IPS-NIHi11 (cell line): ENCODE measurements at regions not wholly inside any gene's neighbourhood (a gene's known extent, or its start where the extent isn't known, plus 50 kb on each side); places are given as distances from the start of the nearest gene placed in this dataset.

Source experiments
- DNase-seq: peaks from one replicate; pipeline ENCODE4 v3.0.0; 2012; ENCODE audit warnings: mixed read lengths, low spot score

DNA sequence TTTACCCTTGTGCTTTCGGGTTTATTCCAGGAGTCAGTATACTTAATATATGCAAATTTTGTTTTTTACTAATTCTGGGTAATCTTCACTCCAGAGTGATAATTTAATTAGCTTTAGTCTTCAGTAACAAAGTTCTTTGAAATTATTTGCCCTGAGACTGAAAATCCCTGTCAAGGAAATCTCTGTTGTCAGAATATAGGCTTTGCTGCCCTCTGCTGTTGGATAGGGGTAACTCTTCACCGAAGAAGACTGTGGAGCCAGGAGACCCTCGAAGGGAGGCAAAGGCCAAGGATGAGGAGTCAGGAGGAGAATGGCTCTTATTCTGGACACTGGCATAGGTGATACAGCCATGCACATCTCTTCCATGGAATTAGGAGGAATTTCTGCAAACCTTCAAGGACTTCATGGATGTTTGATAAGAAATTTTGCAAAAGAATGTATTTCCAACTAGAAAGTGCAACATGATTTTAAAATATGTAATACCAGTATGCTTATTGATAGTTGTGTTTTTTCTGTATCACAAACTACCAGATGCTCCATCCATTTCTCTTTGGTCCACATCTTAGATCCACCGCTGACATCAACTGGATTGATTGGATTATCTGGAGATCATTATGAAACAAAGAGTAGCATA, 182.3 kb downstream of the RDH14 start:
- DNase-seq, result peak; percentile 60

DNA sequence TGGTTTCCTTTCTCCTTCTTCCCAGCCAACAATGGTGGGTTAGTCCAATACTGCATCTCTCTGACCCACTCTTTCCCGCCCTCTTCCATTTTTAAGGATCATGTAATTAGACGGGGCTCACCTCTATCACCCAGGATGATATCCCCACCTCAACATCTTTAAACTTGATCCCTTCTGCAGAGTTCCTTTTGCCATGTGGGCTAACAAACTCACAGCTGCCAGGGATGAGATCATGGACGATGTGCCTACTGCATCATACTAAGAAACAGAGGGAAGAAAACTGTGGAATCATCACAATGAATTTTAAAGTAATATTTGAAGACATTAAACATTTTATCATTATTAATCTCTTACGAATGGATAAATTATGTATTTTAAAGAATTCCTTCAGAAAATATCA, 183.5 kb downstream of the RDH14 start:
- DNase-seq, result no peak

DNA sequence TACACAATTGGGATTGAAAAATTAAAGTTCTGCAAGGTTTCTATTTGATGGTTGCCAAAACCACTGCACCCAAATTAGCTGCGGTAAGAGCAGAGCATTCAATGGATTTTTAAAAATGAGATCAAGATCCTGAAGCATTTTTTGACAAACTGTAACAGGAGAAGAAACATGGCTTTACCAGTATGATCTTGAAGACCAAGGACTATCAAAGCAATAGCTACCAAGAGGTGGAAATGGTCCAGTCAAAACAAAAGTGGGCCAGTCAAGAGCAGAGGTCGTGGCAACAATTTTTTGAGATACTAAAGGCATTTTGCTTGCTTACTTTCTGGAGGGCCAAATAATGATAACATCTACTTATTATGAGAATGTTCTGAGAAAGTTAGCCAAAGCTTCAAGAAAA, 186.8 kb downstream of the RDH14 start:
- DNase-seq, result no peak

DNA sequence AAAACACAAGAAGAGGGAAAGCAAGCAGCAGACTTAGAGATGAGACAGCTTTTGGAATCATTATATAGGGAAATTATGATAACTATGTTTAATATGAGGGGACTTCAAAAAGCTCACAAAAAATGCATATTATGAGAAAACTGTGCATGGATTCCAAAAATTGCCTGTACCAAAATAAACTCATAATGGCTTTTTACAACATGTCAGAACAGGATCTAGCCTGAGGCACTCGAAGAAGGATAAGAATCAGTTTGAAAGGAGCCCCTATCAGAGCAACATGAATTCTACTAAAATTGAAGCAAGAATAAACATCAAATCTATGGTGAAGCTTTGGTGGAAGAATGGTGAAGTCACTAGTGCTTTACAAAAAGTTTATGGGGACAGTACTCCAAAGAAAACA, 187.4 kb downstream of the RDH14 start:
- DNase-seq, result no peak

DNA sequence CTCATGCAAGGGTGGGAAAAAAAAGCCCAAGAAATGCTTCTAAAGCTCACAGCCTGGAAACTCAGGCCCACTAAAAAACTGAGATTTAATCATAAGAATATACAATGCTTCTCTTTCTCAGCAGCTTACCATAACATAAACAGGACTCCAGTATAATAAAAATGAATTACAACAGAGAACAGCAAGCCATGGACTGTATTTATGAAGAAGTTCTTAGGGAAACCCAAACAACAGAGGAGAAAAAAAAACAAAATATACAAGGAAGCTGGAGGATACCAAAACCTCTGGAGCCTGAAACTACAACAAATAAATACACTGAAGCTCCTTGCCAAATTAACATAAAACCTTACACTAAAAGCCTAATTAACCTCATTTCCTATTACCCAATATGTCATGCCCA, 187.8 kb downstream of the RDH14 start:
- no peak for DNase-seq

DNA sequence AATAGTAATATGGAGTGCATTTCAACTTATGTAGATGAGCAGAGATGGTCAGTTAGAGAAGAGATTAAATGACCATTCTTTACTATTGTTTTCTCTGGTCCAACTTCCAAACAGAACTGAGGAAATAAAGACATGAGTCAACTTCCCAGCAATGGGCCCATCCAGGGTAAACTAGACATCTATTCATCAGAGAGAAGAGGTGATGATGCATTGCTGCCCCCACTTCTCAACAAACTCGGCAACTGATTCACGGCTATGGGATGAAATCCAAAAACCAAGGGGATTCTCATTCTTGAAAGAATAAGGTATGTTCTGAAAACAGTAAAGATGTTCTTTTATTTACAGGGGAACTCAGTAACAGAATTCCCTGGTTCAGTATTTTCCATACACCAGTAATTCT, 190.7 kb downstream of the RDH14 start:
- no peak for DNase-seq

DNA sequence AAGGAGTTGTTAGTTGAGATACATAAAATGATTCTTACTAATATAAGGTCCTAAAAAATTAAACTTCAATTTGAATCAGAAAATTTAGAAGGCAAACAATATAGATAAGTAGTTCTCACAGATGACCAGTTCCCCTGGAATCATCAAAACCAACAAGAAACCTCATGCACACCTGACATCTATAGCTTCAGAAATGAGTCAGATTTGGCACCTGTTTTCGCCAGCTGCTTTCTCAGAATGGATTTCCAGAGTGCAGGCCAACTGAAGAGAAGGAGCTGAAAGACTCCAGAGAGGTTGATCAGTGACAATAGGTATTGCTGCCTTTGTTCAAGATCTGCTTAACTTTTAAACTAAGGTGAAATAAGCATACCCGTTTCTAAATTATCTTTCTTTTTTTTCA, 192.4 kb downstream of the RDH14 start:
- no peak for DNase-seq

DNA sequence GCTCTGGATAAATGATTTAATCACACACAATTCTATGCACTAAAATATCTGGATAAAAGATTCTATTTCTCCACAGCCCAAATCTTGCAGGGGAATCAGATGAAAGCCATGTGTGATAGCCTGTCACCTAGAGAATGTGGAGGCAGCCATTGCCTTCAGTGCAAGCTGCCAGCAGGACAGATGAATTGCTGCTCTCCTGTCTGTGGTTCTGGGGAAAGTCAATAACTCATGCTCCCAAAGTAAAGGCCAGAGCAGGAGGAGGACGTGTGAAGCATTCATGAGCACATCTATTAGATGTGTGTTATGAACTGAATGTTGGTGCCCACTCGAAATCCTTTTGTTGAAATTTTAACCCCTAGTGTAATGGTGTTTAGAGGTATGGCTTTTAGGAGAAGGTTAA, 195.1 kb downstream of the RDH14 start:
- DNase-seq, result no peak

DNA sequence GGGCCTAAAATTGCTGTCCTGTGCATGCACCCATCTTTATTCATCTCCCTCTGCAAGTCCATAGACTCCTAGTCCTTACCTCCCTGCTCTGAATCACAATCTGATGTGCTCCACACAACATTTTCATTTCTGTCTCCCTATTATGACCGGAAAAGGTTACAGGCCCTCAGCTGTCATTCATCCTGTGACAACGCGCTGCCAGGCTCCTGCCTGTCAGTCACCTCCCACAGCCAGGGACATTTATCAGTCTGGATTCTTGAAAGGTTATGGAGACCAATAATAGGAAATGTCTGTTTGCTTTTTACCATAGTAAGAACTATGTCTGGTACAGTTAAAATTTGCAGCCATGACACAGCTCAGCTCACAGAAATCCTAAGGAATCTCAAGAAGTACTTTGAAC, 197.1 kb downstream of the RDH14 start:
- no peak for DNase-seq

DNA sequence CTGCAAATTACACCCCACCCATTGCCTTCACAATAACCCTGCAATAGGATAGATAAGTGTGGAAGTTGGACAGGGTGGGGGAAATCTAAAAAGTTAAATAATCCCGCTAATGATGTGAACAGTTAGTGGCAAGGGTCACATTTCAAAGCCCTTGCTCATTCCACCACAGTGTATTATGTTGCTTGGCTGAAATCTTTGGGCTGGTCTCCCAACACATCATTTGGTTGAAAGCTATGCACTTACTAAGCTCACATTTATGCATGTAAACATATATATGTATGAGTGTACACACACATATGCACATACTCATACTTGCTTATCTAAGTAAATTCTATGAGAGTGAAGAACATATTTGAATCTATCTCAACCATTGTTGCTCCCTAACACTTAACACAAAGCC, 197.8 kb downstream of the RDH14 start:
- no peak for DNase-seq

DNA sequence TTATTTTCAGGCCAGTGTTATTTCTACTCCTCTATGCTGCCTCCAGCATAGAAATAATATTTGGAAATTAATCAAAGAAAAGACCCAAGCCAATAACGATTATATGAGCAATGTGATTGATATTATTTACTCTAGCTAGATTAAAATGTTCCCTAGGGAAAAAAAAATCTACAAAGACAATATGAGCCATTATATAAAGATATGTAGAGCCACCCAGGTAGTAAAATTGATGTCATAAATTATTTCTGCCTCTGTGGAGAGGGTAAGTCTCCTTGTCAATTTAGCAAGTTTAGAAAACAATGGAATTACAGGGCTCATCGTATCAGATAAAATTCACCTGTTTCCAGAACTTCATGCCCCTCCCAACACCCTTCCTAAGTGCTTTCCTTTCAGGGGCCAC, 202.9 kb downstream of the RDH14 start:
- DNase-seq, result no peak

DNA sequence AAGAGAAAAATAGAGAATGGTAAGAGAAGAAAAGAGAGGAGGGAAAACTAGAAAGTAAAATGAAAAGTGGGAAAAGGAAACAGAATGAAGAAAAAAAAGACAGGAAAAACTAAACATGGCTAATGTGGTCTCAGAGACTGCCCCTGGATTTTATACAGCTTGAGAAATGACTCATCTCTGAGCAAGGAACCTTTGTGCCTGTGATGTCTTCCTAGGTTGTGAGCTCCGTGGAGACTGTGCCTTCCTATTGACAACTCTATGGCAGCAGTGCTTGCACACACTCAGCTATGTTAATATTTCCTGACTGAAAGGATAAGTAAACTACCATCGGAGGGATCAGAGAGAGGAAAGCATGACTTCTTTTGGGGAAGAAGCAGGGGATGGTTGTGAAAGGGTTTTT, 203.8 kb downstream of the RDH14 start:
- DNase-seq, result no peak

DNA sequence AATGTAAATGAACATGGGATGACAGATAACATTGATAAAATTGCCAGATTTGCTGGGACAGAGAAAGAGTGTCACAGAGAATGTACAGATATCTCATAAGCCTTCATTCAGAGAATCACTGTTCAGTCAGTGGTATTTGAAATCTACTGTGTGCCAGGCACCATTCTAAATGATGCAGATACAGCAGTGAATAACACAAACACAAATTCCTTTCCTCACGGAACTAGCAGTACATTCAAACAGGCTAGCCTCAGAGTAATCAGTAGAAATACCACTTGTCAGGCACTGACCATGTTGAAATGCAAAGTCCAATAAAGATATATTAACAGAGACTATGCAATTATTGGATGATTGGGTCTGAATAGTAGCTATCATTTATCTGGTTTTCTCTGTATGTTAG, 211.0 kb downstream of the RDH14 start:
- no peak for DNase-seq

DNA sequence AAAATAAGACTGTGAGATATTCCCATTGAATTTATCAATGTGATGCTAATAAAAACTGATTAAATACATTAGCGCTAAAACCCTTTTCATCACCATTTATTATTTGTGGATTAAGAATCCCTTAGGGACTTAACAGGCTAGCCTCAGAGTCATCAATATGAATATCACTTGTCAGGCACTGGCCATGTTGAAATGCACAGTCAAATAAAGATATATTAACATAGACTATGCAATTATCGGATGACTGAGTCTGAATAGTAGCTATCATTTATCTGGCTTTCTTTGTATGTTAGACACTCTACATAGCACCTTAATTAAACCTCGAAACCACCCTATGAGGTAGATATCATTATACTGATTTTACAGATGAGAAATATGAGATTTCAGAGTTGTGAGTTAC, 213.6 kb downstream of the RDH14 start:
- no peak for DNase-seq

DNA sequence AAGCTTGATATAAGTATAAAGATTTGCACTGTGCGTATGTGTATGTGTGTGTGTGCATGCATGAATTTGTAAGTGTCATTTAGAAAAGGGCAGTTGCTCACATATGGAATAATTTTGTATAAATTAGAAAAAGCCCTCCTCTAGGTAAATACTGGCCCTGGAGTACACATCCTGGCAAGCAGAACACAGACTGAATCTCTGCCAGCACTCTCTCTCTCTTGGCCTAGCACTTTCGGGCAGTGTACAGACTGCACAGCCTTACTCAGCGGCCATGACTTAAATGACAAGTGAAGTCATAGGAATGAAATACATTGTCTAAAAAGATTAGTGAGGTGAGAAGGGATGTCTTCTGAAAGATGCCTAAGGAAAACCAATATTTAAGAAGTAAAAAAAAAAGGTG, 214.1 kb downstream of the RDH14 start:
- DNase-seq, result no peak

DNA sequence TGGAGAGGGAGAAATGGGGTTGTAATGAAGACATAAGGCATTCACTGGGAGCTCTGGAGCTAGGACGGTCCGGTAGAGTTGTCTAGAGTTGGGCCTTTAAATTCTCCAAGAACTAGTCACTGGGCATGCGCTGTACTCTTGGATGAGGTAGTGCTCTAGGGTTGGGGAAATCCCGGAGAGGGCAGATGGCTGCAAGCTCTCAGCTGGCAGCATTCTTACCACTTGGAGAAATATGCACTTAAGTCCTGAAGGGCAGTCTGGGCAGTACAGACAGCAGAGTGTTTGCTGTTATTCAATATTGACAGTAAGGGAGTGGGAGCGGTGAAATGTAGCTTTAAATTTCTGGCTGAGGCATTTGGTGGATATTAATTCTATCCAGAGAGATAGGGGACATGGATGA, 214.6 kb downstream of the RDH14 start:
- DNase-seq, result no peak

DNA sequence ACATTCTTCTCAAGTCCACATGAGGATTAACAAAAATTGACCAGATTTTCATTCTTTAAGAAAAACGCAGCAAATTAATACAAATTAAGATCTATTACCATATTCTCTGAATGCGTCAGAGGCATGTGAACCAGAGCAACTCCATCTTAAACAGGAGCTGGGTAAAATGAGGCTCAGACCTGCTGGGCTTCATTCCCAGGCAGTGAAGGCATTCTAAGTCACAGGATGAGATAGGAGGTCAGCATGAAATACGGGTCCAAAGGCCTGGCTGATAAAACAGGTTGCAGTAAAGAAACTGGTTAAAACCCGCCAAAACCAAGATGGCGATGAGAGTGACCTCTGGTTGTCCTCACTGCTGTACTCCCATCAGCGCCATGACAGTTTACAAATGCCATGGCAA, 217.6 kb downstream of the RDH14 start:
- DNase-seq, result no peak

DNA sequence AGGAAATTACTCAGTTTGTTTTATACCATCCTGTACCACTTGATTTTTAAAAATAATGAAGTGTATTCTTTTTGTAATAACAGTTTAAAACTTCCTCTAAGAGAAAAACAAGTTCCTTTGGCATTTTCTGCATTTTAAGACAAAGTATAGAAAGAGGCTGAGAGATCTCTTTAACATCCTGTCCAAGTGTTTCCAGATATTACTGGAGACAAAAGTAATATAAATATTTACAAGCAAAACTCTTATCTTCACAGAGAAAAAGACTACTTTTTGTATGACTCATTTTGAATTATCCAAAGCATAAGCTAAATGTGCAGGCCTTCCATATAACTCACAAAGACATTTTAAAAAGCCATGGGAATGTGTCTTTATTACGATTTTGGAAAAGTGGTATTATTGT, 221.1 kb downstream of the RDH14 start:
- DNase-seq, result no peak

DNA sequence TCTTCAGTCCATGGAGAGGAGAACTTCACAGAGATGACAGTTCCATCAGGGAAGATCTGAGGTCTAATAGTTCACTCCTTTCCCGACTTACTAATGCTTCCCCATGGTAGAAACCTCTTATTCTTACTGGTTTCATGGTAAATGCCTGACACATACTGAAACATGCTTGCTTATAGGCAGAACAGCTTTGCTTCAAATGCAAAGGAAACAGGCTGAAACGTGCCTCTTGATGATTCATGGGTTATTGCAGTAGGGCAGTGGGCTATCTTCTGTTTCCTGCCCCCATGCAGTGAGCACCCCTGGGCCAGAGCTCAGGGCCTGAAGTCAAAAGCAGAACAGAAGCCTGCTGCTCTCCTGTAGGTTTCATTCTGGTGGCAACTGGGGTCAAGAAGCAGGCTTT, 223.5 kb downstream of the RDH14 start:
- no peak for DNase-seq

DNA sequence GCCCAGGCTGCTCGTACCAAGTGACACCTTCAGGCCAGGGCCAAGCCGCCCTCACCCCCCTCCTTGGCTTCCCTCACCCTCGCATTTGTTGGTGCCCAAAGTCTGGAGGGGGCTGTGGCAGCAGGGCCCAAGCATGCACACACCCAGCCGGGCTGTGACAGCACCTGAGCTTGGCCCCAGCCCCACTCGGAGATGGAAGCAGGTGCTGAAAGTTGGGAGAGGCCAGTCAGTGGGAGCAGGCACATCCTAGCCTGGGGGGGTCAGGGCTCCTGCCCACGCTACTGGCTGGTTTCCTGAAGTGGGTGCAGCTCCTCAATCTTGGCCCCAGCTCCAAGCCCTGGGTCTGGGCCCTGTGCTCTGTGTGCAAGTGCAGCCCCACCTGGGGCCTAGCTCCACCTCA, 228.0 kb downstream of the RDH14 start:
- DNase-seq, result no peak

DNA sequence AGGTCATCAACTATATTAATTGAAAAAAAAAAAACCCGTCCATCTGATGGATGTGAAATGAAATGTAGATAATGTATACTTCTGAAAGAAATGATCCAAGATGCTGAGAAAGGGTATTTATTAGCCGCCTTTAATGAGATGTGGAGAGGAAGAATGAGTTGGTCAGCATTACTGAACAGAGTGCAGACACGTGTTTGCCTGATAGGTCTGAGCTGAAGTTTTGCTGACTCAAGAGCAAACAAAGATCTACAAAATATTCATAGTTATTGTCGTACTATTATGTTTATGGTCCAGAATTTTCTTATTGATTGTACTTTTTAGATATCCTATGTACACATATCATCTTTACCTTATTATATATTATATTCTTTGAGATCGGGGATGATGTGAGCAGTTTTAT, 235.3 kb downstream of the RDH14 start:
- DNase-seq, result no peak

DNA sequence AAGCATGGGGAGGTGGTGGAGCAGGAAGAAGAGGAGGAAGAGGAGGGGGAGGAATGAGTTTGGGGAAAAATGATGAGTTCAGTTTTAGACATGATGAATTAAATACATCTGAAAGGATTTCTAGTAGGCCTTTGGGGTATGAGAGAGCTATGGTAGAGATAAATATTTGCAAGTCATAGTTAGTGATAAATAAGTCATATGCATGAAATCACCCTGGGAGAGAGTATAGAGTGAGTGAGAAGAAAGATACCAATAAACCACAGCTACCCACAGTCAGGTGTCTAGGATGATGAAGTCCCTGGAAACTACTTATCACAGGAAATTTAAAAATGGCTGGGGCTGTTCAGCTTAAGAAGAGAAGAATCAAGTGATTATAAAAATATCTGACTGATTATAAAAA, 240.5 kb downstream of the RDH14 start:
- DNase-seq, result no peak

DNA sequence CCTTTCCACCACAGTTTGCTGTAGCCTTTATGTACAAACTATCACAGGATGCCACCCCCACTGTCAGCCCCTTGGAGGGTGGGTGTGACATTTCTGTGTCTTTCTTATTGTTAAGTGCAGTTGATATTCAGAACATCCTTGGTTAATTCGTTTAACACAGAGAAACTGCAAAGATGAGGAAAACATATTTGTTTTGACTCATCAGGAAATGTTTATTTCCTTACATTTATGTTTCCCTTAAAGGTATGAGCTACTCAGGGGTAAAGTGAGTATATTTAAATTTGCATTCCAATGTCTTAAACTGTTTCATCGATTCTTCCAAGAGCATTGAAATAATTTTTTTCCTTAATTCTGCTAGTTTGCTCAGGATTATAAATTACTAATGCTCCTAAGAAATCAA, 243.4 kb downstream of the RDH14 start:
- DNase-seq, result no peak

DNA sequence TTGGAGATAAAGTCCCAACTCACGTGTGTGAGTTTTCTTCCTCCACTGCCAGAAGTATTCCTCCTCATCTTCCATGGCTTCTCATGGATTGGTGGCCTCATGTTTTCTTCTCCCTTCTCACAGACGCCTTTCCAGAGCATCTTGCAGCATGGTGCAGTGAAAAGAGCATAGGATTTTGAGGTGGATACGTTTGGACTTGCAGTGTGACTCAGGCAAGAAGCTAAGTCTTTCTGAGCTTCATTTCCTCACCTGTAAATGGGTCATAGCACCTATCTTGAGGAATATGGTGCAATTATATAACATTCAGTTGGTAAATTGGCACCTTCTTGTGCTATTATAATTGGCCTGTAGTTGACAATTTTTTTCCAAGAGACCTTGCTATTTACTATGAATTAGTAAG, 247.6 kb downstream of the RDH14 start:
- no peak for DNase-seq
